Neural progenitor cell (in vitro differentiated cells): ENCODE measurements at regions not wholly inside any gene's neighbourhood (a gene's known extent, or its start where the extent isn't known, plus 50 kb on each side); places are given as distances from the start of the nearest gene placed in this dataset.

Experiments used
- DNase-seq: peaks from one replicate; pipeline ENCODE4 v3.0.0-alpha.2; 2016; ENCODE audit warnings: low spot score
- H2AFZ ChIP-seq: fragments of 200-600 bp; sonication (generic); replicated peaks from 2 replicates; pipeline ENCODE4 v1.6.1; 2016; ENCODE audit warnings: antibody characterized with exemption
- H3F3A ChIP-seq: fragments of 200-600 bp; sonication (generic); 2 replicates; pipeline ENCODE4 v1.6.1; 2016; ENCODE audit warnings: antibody characterized with exemption, low read depth
- H3K27ac ChIP-seq: fragments of 200-600 bp; sonication (generic); 2 replicates; pipeline ENCODE4 v1.5.1; 2016; ENCODE audit warnings: mild to moderate bottlenecking
- H3K27me3 ChIP-seq: fragments of 200-600 bp; sonication (generic); 2 replicates; pipeline ENCODE4 v1.6.1; 2016; ENCODE audit warnings: mild to moderate bottlenecking, moderate library complexity
- H3K36me3 ChIP-seq: fragments of 200-600 bp; sonication (generic); 2 replicates; pipeline ENCODE4 v1.5.1; 2016
- H3K4me1 ChIP-seq: fragments of 200-600 bp; sonication (generic); 2 replicates; pipeline ENCODE4 v1.6.1; 2016; ENCODE audit warnings: mixed run types
- H3K4me2 ChIP-seq: fragments of 200-600 bp; sonication (generic); 2 replicates; pipeline ENCODE4 v1.6.1; 2016
- H3K4me3 ChIP-seq: fragments of 200-600 bp; sonication (generic); 2 replicates; pipeline ENCODE4 v1.5.1; 2016
- H3K79me2 ChIP-seq: fragments of 200-600 bp; sonication (generic); 2 replicates; pipeline ENCODE4 v1.6.1; 2016; ENCODE audit warnings: low read depth
- H3K9ac ChIP-seq: fragments of 200-600 bp; sonication (generic); 2 replicates; pipeline ENCODE4 v1.6.1; 2016
- H3K9me3 ChIP-seq: fragments of 200-600 bp; sonication (generic); 2 replicates; pipeline ENCODE4 v1.5.1; 2016; ENCODE audit warnings: low read depth
- H4K20me1 ChIP-seq: fragments of 200-600 bp; sonication (generic); 2 replicates; pipeline ENCODE4 v1.6.1; 2016; ENCODE audit warnings: low read depth
- H3K27ac Mint-ChIP-seq: 3 replicates; pipeline ENCODE4 v1.8.0; 2021; ENCODE audit warnings: mixed read lengths
- H3K27me3 Mint-ChIP-seq: 2 replicates; pipeline ENCODE4 v1.8.0; 2022; ENCODE audit warnings: low read depth, mild to moderate bottlenecking, inconsistent platforms, moderate library complexity, mixed read lengths; ENCODE audit not compliant: insufficient read depth
- H3K36me3 Mint-ChIP-seq: 3 replicates; pipeline ENCODE4 v1.8.0; 2021; ENCODE audit warnings: mixed read lengths
- H3K4me1 Mint-ChIP-seq: 3 replicates; pipeline ENCODE4 v1.8.0; 2021; ENCODE audit warnings: mixed read lengths
- H3K4me3 Mint-ChIP-seq: 3 replicates; pipeline ENCODE4 v1.8.0; 2021; ENCODE audit warnings: mild to moderate bottlenecking, moderate library complexity, mixed read lengths
- H3K9me3 Mint-ChIP-seq: 3 replicates; pipeline ENCODE4 v1.8.0; 2020; ENCODE audit warnings: mixed read lengths
- EZH2 ChIP-seq: fragments of 200-600 bp; sonication (generic); IDR thresholded peaks from 2 replicates; pipeline ENCODE4 v1.6.1; 2017; ENCODE audit warnings: antibody characterized with exemption, mild to moderate bottlenecking, moderate library complexity
- EZH2phosphoT487 ChIP-seq: fragments of 200-600 bp; sonication (generic); IDR thresholded peaks from 2 replicates; pipeline ENCODE4 v1.6.1; 2017; ENCODE audit warnings: antibody characterized with exemption
- TF ChIP-seq, protein P1 (sequence below): fragments of 200-600 bp; sonication (generic); IDR thresholded peaks from 2 replicates; pipeline ENCODE4 v1.5.1; 2017; ENCODE audit warnings: antibody characterized with exemption, mild to moderate bottlenecking

DNA sequence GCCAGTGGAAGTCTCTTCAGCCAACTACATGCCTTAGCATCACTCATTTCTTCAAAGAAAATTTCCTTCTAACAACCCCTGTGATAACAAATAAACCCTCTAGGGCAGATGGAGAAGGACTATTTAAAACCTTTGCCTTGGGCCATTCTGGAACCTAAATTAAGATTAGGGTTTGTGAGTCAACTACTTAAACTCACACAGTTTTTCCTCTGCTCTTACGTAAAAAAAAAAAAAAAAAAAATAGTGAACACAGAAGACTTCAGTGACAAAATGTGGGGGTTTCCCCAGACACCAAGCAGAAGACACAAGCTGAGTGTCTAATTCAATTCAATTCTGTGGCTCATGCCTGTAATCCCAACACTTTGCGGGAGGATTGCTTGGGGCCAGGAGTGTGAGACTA is 65.8 kb upstream of the ERCC6L2 start:
- Mint-ChIP-seq H3K4me1 (peaks cover 3% of the 10 kb centered on the region), H3K9me3 (no peaks in the 10 kb centered on the region), H3K27ac (no peak overlapping the region), H3K36me3 (peaks cover 7% of the 10 kb centered on the region), H3K4me3 (no peak overlapping the region), H3K27me3 (peaks cover 3% of the 10 kb centered on the region)
- no peaks in the 10 kb centered on the region for H3K79me2 ChIP-seq
- H3K9me3 ChIP-seq = peaks cover under 1% of the 10 kb centered on the region
- H3K9ac ChIP-seq = no peak overlapping the region
- DNase-seq = no peak
- TF ChIP-seq EZH2 = no peak
- TF ChIP-seq, protein P1, sequence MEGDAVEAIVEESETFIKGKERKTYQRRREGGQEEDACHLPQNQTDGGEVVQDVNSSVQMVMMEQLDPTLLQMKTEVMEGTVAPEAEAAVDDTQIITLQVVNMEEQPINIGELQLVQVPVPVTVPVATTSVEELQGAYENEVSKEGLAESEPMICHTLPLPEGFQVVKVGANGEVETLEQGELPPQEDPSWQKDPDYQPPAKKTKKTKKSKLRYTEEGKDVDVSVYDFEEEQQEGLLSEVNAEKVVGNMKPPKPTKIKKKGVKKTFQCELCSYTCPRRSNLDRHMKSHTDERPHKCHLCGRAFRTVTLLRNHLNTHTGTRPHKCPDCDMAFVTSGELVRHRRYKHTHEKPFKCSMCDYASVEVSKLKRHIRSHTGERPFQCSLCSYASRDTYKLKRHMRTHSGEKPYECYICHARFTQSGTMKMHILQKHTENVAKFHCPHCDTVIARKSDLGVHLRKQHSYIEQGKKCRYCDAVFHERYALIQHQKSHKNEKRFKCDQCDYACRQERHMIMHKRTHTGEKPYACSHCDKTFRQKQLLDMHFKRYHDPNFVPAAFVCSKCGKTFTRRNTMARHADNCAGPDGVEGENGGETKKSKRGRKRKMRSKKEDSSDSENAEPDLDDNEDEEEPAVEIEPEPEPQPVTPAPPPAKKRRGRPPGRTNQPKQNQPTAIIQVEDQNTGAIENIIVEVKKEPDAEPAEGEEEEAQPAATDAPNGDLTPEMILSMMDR = no peak
- no peak for TF ChIP-seq EZH2phosphoT487
- no peaks in the 10 kb centered on the region for H3K4me1 ChIP-seq
- H3K27me3 ChIP-seq = no peaks in the 10 kb centered on the region
- H2AFZ ChIP-seq = no peak overlapping the region
- no peaks in the 10 kb centered on the region for H3K36me3 ChIP-seq
- no peak overlapping the region for H3K4me3 ChIP-seq
- no peaks in the 10 kb centered on the region for H3F3A ChIP-seq
- no peak overlapping the region for H3K27ac ChIP-seq
- no peak overlapping the region for H3K4me2 ChIP-seq
- no peaks in the 10 kb centered on the region for H4K20me1 ChIP-seq

DNA sequence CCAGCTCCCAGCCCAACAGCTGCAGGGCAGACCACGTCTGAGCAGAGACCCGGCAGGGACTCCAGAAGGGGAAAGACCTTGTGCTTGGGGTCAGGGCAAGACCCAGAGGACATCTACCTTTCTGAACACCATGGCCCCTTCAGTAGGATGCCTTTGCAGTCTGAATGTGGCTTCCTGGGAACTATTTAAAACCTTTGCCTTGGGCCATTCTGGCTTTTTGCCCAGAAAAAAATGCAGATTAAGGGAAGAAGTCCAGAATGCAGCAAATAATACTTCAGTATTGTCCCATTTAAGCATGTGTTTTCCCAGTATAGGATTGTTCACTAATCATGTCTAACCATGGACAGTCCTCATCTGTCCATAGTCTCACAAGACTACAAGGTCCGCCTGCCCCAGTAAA is 67.5 kb upstream of the ERCC6L2 start:
- Mint-ChIP-seq H3K4me1 (peaks cover 3% of the 10 kb centered on the region), H3K4me3 (no peak overlapping the region), H3K27ac (no peak overlapping the region), H3K27me3 (peaks cover 3% of the 10 kb centered on the region), H3K36me3 (peaks cover 3% of the 10 kb centered on the region), H3K9me3 (no peaks in the 10 kb centered on the region)
- no peak overlapping the region for H2AFZ ChIP-seq
- no peak overlapping the region for H3K4me2 ChIP-seq
- H3F3A ChIP-seq = no peaks in the 10 kb centered on the region
- no peak overlapping the region for H3K9ac ChIP-seq
- no peaks in the 10 kb centered on the region for H3K79me2 ChIP-seq
- no peaks in the 10 kb centered on the region for H3K27me3 ChIP-seq
- H4K20me1 ChIP-seq = no peaks in the 10 kb centered on the region
- TF ChIP-seq EZH2phosphoT487 (no peak), EZH2 (no peak)
- TF ChIP-seq, protein P1 = no peak
- H3K4me3 ChIP-seq = no peak overlapping the region
- H3K36me3 ChIP-seq = no peaks in the 10 kb centered on the region
- H3K9me3 ChIP-seq = peaks cover 3% of the 10 kb centered on the region
- no peak for DNase-seq
- H3K4me1 ChIP-seq = no peaks in the 10 kb centered on the region
- no peak overlapping the region for H3K27ac ChIP-seq

DNA sequence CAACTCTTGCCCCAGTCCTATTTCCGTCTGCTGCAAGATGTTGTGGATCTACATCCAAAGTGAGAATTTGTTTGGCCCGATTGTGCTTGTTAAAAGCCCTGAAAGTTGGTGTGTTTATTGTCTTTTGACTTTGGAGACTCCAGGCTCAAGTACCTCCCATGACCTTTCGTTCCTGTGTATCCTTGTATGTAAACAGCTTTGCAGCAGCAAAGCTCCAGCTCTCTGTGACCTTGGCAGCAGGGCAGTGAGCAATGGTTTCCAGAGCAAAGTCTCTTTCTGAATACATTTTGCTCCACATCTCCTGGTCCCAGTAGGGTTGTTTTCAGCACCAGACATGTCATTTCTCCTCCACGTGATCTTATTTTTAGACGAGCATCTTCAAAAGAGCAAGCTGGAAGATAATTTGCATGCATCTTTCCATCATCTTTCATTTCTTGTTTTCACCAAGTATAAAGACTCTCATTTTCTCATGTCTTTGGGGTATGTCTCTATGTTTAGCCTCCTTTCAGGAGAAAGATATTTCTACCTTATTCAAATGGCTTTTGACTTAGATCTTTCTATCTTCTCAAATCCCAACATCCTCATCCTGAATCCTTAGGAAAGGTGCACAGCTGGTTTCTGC is 68.1 kb upstream of the ERCC6L2 start:
- Mint-ChIP-seq H3K27ac (no peak overlapping the region), H3K4me3 (no peak overlapping the region), H3K27me3 (peaks cover 3% of the 10 kb centered on the region), H3K9me3 (no peaks in the 10 kb centered on the region), H3K4me1 (peaks cover 3% of the 10 kb centered on the region), H3K36me3 (peaks cover 3% of the 10 kb centered on the region)
- DNase-seq = no peak
- H3K9me3 ChIP-seq = peaks cover 3% of the 10 kb centered on the region
- no peaks in the 10 kb centered on the region for H3F3A ChIP-seq
- no peaks in the 10 kb centered on the region for H3K36me3 ChIP-seq
- no peak overlapping the region for H3K4me2 ChIP-seq
- H3K27me3 ChIP-seq = no peaks in the 10 kb centered on the region
- H3K4me1 ChIP-seq = no peaks in the 10 kb centered on the region
- TF ChIP-seq EZH2 (no peak), EZH2phosphoT487 (no peak)
- TF ChIP-seq, protein P1 = no peak
- no peaks in the 10 kb centered on the region for H3K79me2 ChIP-seq
- no peak overlapping the region for H3K4me3 ChIP-seq
- no peaks in the 10 kb centered on the region for H4K20me1 ChIP-seq
- no peak overlapping the region for H3K9ac ChIP-seq
- H3K27ac ChIP-seq = no peak overlapping the region
- H2AFZ ChIP-seq = no peak overlapping the region
